Tibial artery (tissue), 4 donors: ENCODE measurements at regions not wholly inside any gene's neighbourhood (a gene's known extent, or its start where the extent isn't known, plus 50 kb on each side); places are given as distances from the start of the nearest gene placed in this dataset.

Experiments used
- DNase-seq, 2 donors: peaks; one replicate each; pipeline ENCODE4 v3.0.0-alpha.2; 2019
- H3K27ac ChIP-seq, 2 donors: fragments of 200-600 bp; sonication (generic) in 1 of 2; 1 replicate in 1 of 2; 2 replicates in 1 of 2; pipeline ENCODE4 v1.5.1; 2018 to 2019; ENCODE audit warnings: mild to moderate bottlenecking in 1 of 2
- H3K27me3 ChIP-seq, 2 donors: fragments of 200-600 bp; sonication (generic) in 1 of 2; one replicate each; pipeline versions ENCODE4 v1.5.1 to v1.6.0; 2016 to 2019
- H3K36me3 ChIP-seq, 3 donors: fragments of 200-600 bp; sonication (generic) in 2 of 3; one replicate each; pipeline ENCODE4 v1.5.1; 2016 to 2019; ENCODE audit warnings: mild to moderate bottlenecking in 2 of 3
- H3K4me1 ChIP-seq, 4 donors: fragments of 200-600 bp; sonication (generic) in 2 of 4; 1 replicate in 3 of 4; 2 replicates in 1 of 4; pipeline ENCODE4 v1.5.1; 2016 to 2019
- H3K4me3 ChIP-seq, 2 donors: fragments of 200-600 bp; sonication (generic) in 1 of 2; 1 replicate in 1 of 2; 2 replicates in 1 of 2; pipeline ENCODE4 v1.5.1; 2018 to 2019; ENCODE audit warnings: mild to moderate bottlenecking in 2 of 2
- H3K9me3 ChIP-seq, 3 donors: fragments of 200-600 bp; sonication (generic) in 1 of 3; one replicate each; pipeline ENCODE4 v1.5.1; 2016 to 2019
- intact Hi-C: fragments of 100-400 bp; cut with DNase I; formaldehyde crosslinking; loops from one replicate; pipeline ENCODE4 v1.15.0; 2023; ENCODE audit warnings: low total_unique reads
- TF ChIP-seq, protein P1 (sequence below), 2 experiments: fragments of 200-600 bp in 1 of 2; fragments of 450-650 bp in 1 of 2; IDR thresholded peaks; one replicate each; pipeline ENCODE4 v1.5.1; 2017 to 2019; ENCODE audit warnings: antibody characterized with exemption in 2 of 2, mild to moderate bottlenecking in 1 of 2, moderate library complexity in 1 of 2

DNA sequence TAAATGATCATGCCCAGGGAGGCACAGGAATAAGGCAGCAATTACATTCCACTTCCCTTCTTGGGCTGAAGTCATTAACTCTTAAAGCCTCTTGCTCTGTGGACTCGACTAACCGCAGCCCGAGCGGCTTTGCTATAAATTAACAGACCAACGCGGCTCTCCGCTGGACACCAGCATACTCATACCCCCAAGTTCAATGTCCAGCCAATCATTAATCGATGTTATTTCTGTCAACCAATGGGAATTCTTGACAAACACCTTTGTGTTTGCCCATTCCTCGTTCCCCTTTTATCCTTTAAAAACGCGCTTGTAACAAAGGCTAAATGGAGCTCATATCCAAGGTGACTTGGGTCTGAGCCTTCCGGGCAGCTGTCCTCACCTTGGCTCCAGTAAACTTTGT is 183.1 kb upstream of the RALGAPA2 start:
- intact Hi-C loops, result no loop called here

DNA sequence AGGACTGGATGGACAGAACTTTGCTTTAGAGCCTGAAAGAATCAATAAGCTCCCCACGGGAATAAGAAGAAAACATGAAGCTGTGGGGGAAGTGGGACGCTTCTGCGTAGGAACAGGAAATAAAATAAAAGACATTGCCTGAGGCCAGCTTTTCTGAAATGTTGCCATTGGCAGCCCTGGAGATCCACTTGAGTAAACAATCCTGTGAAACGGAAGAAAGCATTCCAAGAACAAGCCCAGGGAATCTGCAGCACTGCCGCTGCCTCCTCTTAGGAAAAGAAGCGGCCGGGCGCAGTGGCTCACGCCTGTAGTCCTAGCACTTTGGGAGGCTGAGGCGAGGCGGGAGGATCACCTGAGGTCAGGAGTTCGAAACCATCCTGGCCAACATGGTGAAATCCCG is 182.3 kb upstream of the RALGAPA2 start:
- no peaks in the 10 kb centered on the region for H3K36me3 ChIP-seq
- no peak for DNase-seq

More for the DNA sequence above, 183.1 kb upstream of the RALGAPA2 start:
- Histone ChIP-seq H3K4me1 (no peaks in the 10 kb centered on the region), H3K4me3 (no peak overlapping the region), H3K27ac (no peak overlapping the region), H3K9me3 (no peaks in the 10 kb centered on the region), H3K36me3 (no peaks in the 10 kb centered on the region), H3K27me3 (no peaks in the 10 kb centered on the region)
- DNase-seq, result no peak
- TF ChIP-seq, protein P1, sequence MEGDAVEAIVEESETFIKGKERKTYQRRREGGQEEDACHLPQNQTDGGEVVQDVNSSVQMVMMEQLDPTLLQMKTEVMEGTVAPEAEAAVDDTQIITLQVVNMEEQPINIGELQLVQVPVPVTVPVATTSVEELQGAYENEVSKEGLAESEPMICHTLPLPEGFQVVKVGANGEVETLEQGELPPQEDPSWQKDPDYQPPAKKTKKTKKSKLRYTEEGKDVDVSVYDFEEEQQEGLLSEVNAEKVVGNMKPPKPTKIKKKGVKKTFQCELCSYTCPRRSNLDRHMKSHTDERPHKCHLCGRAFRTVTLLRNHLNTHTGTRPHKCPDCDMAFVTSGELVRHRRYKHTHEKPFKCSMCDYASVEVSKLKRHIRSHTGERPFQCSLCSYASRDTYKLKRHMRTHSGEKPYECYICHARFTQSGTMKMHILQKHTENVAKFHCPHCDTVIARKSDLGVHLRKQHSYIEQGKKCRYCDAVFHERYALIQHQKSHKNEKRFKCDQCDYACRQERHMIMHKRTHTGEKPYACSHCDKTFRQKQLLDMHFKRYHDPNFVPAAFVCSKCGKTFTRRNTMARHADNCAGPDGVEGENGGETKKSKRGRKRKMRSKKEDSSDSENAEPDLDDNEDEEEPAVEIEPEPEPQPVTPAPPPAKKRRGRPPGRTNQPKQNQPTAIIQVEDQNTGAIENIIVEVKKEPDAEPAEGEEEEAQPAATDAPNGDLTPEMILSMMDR (IDR thresholded peaks at IDR 0.05), result no peak

DNA sequence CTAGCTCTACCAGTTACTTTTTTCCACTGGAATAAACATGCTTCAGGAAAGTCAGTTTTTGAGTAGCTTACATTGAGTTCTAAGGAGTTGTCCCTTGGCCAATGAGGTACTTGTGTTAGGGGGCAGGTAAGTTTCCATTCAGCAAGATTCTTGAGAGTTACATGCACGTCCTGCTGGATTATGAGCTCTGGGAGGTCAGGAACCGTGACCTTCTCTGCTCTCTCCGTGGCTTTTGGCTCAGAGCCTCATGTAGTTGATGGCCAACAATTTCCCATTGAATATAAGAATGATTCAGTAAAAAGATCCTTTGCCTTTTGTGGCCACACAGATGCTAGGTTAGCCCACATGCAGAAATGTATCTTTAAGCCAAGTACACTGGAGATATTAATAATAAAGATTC is 181.8 kb upstream of the RALGAPA2 start:
- TF ChIP-seq, protein P1 (IDR thresholded peaks at IDR 0.05), result no peak
- H3K36me3 ChIP-seq, result no peaks in the 10 kb centered on the region
- no peak for DNase-seq
- H3K27ac ChIP-seq, result no peak overlapping the region
- H3K9me3 ChIP-seq, result no peaks in the 10 kb centered on the region
- no peak overlapping the region for H3K4me3 ChIP-seq
- intact Hi-C loops, result no loop called here
- H3K4me1 ChIP-seq, result no peaks in the 10 kb centered on the region
- H3K27me3 ChIP-seq, result no peaks in the 10 kb centered on the region

More for the DNA sequence above, 182.3 kb upstream of the RALGAPA2 start:
- H3K9me3 ChIP-seq, result no peaks in the 10 kb centered on the region
- no peak overlapping the region for H3K27ac ChIP-seq
- H3K27me3 ChIP-seq, result no peaks in the 10 kb centered on the region
- no peak overlapping the region for H3K4me3 ChIP-seq
- intact Hi-C loops, result no loop called here
- no peaks in the 10 kb centered on the region for H3K4me1 ChIP-seq
- TF ChIP-seq, protein P1 (IDR thresholded peaks at IDR 0.05), result no peak

DNA sequence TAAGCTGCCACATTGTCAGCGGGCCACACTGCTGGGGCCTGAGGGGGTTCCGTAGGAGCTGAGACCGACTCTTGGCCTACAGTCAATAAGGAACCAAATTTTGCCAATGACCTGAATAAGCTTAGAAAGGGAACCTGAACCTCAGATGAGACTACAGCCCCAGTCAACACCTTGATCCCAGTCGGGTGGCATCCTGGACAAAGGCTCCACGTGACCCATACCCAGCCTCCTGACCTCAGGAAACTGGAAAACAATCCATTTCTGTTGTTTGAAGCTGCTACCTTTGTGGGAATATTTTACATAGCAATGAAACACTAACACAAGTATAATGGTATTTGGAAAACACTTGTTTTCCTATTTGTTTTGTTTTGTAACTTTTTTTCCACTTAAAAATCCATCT is 179.9 kb upstream of the RALGAPA2 start:
- no peak for DNase-seq
- H3K27ac ChIP-seq, result no peak overlapping the region
- no peaks in the 10 kb centered on the region for H3K27me3 ChIP-seq
- no peaks in the 10 kb centered on the region for H3K4me1 ChIP-seq
- H3K9me3 ChIP-seq, result no peaks in the 10 kb centered on the region
- H3K4me3 ChIP-seq, result no peak overlapping the region
- no peaks in the 10 kb centered on the region for H3K36me3 ChIP-seq
- TF ChIP-seq, protein P1 (IDR thresholded peaks at IDR 0.05), result no peak
- intact Hi-C loops, result no loop called here

DNA sequence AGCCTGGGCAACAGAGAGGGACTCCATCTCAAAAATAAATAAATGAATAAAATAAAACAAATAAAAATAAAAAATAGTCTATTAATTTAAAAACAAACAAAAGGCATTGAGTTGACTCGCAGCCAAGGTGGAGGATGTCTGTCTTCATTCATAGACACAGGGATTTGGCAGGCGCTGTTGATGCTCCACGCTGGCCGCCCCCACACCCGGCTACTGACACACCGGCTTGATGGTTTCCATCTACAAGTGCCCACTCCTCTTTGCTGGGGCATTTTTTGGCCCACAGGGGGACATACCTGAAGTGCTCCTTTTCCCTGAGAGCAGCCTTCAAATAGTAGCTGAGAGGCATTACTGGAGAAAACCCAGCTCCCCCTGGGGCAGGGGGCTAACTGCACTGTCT is 178.3 kb upstream of the RALGAPA2 start:
- H3K4me1 ChIP-seq, result no peaks in the 10 kb centered on the region
- no peak overlapping the region for H3K4me3 ChIP-seq
- H3K27me3 ChIP-seq, result no peaks in the 10 kb centered on the region
- no peak for DNase-seq
- H3K36me3 ChIP-seq, result no peaks in the 10 kb centered on the region
- TF ChIP-seq, protein P1 (IDR thresholded peaks at IDR 0.05), result no peak
- intact Hi-C loops, result no loop called here
- no peaks in the 10 kb centered on the region for H3K9me3 ChIP-seq
- H3K27ac ChIP-seq, result no peak overlapping the region

DNA sequence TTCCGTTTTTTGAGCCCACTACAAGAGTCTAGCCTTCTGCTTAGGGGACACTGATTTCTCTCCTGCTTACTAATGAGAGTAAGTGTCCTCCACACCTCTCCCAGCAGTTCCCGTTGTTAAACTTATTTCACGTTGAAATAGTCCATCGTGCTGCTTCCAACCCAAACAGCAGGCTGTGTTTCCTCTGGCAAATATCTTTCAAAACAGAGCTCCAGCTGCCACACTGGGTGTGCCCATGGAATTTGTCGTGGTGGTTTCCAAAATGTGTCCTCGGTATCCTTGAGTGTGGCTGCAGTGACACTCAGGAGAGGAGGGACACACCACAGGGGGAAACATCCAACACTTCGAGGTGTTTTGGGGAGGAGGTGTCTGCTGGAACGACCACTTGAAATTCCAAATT is 176.5 kb upstream of the RALGAPA2 start:
- Histone ChIP-seq H3K36me3 (no peaks in the 10 kb centered on the region), H3K4me3 (no peak overlapping the region), H3K9me3 (no peaks in the 10 kb centered on the region), H3K27me3 (peaks cover 0 to 4% of the 10 kb centered on the region in 2 donors), H3K27ac (no peak overlapping the region), H3K4me1 (no peaks in the 10 kb centered on the region)
- TF ChIP-seq, protein P1 (IDR thresholded peaks at IDR 0.05), result no peak
- intact Hi-C loops, result no loop called here
- no peak for DNase-seq
